ENCODE measurements at regions not wholly inside any gene's neighbourhood (a gene's known extent, or its start where the extent isn't known, plus 50 kb on each side); places are given as distances from the start of the nearest gene placed in this dataset.

GRCh38 chr3:14330508-14330907 lies 71.9 kb upstream of the SLC6A6 start:
- H3K4me1 ChIP-seq (ENCODE audit: low read length), result no peaks in the 10 kb centered on the region
- no peak overlapping the region for H3K9ac ChIP-seq (ENCODE audit: low read length)
- H3K36me3 ChIP-seq (replicated peaks; ENCODE audit: insufficient read depth, low read length), result no peaks in the 10 kb centered on the region
- no peak for DNase-seq
- H2AFZ ChIP-seq (ENCODE audit: low read length), result no peak overlapping the region
- no peaks in the 10 kb centered on the region for H3F3A ChIP-seq (ENCODE audit: insufficient read depth, low read length)
- H4K20me1 ChIP-seq (ENCODE audit: insufficient read depth, low read length), result no peaks in the 10 kb centered on the region
- no peaks in the 10 kb centered on the region for H3K27me3 ChIP-seq (replicated peaks; ENCODE audit: insufficient read depth, low read length)
- TF ChIP-seq CTCF (IDR thresholded peaks at IDR 0.05; ENCODE audit: low read length), result no peak
- no peaks in the 10 kb centered on the region for H3K9me3 ChIP-seq (replicated peaks; ENCODE audit: insufficient read depth, low read length)
- H3K27ac ChIP-seq (ENCODE audit: low read length), result no peak overlapping the region
- no peak overlapping the region for H3K4me3 ChIP-seq (ENCODE audit: low read length)
- H3K9me2 ChIP-seq (replicated peaks; ENCODE audit: insufficient read depth, low read length), result no peaks in the 10 kb centered on the region
- H3K4me2 ChIP-seq (ENCODE audit: low read depth, low read length), result no peak overlapping the region
- H3K79me2 ChIP-seq (ENCODE audit: low read length), result no peaks in the 10 kb centered on the region

DNA sequence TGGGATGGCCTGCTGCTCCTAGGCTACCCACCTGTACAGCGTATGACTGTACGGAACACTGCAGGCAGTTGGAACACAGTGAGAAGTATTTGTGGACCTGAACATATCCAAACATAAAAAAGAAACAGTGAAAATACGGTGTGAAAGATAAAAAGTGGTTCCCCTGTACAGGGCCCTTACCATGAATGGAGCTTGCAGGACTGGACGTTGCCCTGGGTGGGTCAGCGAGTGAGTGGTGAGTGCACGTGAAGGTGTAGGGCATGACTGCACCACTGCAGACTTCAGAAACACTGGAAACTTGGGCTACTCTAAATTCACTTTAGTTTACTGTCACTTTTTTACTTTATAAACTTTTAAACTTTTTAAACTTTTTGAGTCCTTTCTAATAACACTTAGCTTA lies 71.2 kb upstream of the SLC6A6 start:
- Histone ChIP-seq H3K9me3 (replicated peaks; ENCODE audit: insufficient read depth, low read length) (no peaks in the 10 kb centered on the region), H2AFZ (ENCODE audit: low read length) (no peak overlapping the region), H3F3A (ENCODE audit: insufficient read depth, low read length) (no peaks in the 10 kb centered on the region), H3K36me3 (replicated peaks; ENCODE audit: insufficient read depth, low read length) (no peaks in the 10 kb centered on the region), H3K9me2 (replicated peaks; ENCODE audit: insufficient read depth, low read length) (no peaks in the 10 kb centered on the region), H3K4me3 (ENCODE audit: low read length) (no peak overlapping the region), H3K79me2 (ENCODE audit: low read length) (no peaks in the 10 kb centered on the region), H4K20me1 (ENCODE audit: insufficient read depth, low read length) (no peaks in the 10 kb centered on the region), H3K27ac (ENCODE audit: low read length) (no peak overlapping the region), H3K27me3 (replicated peaks; ENCODE audit: insufficient read depth, low read length) (no peaks in the 10 kb centered on the region), H3K4me1 (ENCODE audit: low read length) (no peaks in the 10 kb centered on the region), H3K4me2 (ENCODE audit: low read depth, low read length) (no peak overlapping the region), H3K9ac (ENCODE audit: low read length) (no peak overlapping the region)
- no peak for DNase-seq
- TF ChIP-seq EZH2 (optimal IDR thresholded peaks at IDR 0.05; ENCODE audit: low read depth, low read length) (no peak), EZH2phosphoT487 (IDR thresholded peaks at IDR 0.05; ENCODE audit: low read length) (no peak), CTCF (IDR thresholded peaks at IDR 0.05; ENCODE audit: low read length) (no peak)

GRCh38 chr3:14332392-14332791 lies 70.0 kb upstream of the SLC6A6 start:
- no peaks in the 10 kb centered on the region for H3K9me2 ChIP-seq (replicated peaks; ENCODE audit: insufficient read depth, low read length)
- H2AFZ ChIP-seq (ENCODE audit: low read length), result no peak overlapping the region
- no peaks in the 10 kb centered on the region for H4K20me1 ChIP-seq (ENCODE audit: insufficient read depth, low read length)
- TF ChIP-seq CTCF (IDR thresholded peaks at IDR 0.05; ENCODE audit: low read length) (no peak), EZH2 (optimal IDR thresholded peaks at IDR 0.05; ENCODE audit: low read depth, low read length) (no peak), EZH2phosphoT487 (IDR thresholded peaks at IDR 0.05; ENCODE audit: low read length) (no peak)
- H3K27ac ChIP-seq (ENCODE audit: low read length), result no peak overlapping the region
- no peaks in the 10 kb centered on the region for H3F3A ChIP-seq (ENCODE audit: insufficient read depth, low read length)
- no peak overlapping the region for H3K4me3 ChIP-seq (ENCODE audit: low read length)
- H3K9ac ChIP-seq (ENCODE audit: low read length), result no peak overlapping the region
- no peaks in the 10 kb centered on the region for H3K79me2 ChIP-seq (ENCODE audit: low read length)
- no peak overlapping the region for H3K4me2 ChIP-seq (ENCODE audit: low read depth, low read length)
- no peaks in the 10 kb centered on the region for H3K36me3 ChIP-seq (replicated peaks; ENCODE audit: insufficient read depth, low read length)
- H3K9me3 ChIP-seq (replicated peaks; ENCODE audit: insufficient read depth, low read length), result no peaks in the 10 kb centered on the region
- H3K4me1 ChIP-seq (ENCODE audit: low read length), result 0 out of 2 replicates have a peak, but pooled peaks cover 4% of the 10 kb centered on the region
- no peaks in the 10 kb centered on the region for H3K27me3 ChIP-seq (replicated peaks; ENCODE audit: insufficient read depth, low read length)
- no peak for DNase-seq

Measured in MM.1S (cell line).